ENCODE measurements at regions not wholly inside any gene's neighbourhood (a gene's known extent, or its start where the extent isn't known, plus 50 kb on each side); places are given as distances from the start of the nearest gene placed in this dataset.

GRCh38 chr12:127300075-127300474, 966.9 kb upstream of the TMEM132C start:
- no peak for DNase-seq (ENCODE audit: low spot score)

- no peak for DNase-seq (ENCODE audit: low spot score)
Measured at GRCh38 chr12:127300753-127301152, 966.2 kb upstream of the TMEM132C start.

GRCh38 chr12:127301876-127302275, 965.1 kb upstream of the TMEM132C start:
- DNase-seq (ENCODE audit: low spot score) = no peak

GRCh38 chr12:127304751-127305725, 961.9 kb upstream of the TMEM132C start:
- no peak for DNase-seq (ENCODE audit: low spot score)

- no peak for DNase-seq (ENCODE audit: low spot score)
Measured at GRCh38 chr12:127306604-127307215, 960.3 kb upstream of the TMEM132C start.

- DNase-seq (ENCODE audit: low spot score) = no peak
Measured at GRCh38 chr12:127307528-127307927, 959.4 kb upstream of the TMEM132C start.

GRCh38 chr12:127308148-127308547, 958.8 kb upstream of the TMEM132C start:
- no peak for DNase-seq (ENCODE audit: low spot score)

- no peak for DNase-seq (ENCODE audit: low spot score)
Measured at GRCh38 chr12:127310548-127310947, 956.4 kb upstream of the TMEM132C start.

GRCh38 chr12:127311720-127312364, 955.1 kb upstream of the TMEM132C start:
- no peak for DNase-seq (ENCODE audit: low spot score)

- no peak for DNase-seq (ENCODE audit: low spot score)
Measured at GRCh38 chr12:127324681-127325080, 942.3 kb upstream of the TMEM132C start.

- no peak for DNase-seq (ENCODE audit: low spot score)
Measured at GRCh38 chr12:127327986-127328385, 939.0 kb upstream of the TMEM132C start.

GRCh38 chr12:127328867-127329266, 938.1 kb upstream of the TMEM132C start:
- no peak for DNase-seq (ENCODE audit: low spot score)

GRCh38 chr12:127334365-127334764, 932.6 kb upstream of the TMEM132C start:
- DNase-seq (ENCODE audit: low spot score) = no peak

- no peak for DNase-seq (ENCODE audit: low spot score)
Measured at GRCh38 chr12:127334912-127335644, 931.9 kb upstream of the TMEM132C start.

- DNase-seq (ENCODE audit: low spot score) = no peak
Measured at GRCh38 chr12:127336416-127336815, 930.6 kb upstream of the TMEM132C start.

- DNase-seq (ENCODE audit: low spot score) = no peak
Measured at GRCh38 chr12:127339065-127339464, 927.9 kb upstream of the TMEM132C start.

- no peak for DNase-seq (ENCODE audit: low spot score)
Measured at GRCh38 chr12:127340381-127340780, 926.6 kb upstream of the TMEM132C start.

- DNase-seq (ENCODE audit: low spot score) = no peak
Measured at GRCh38 chr12:127342861-127343260, 924.1 kb upstream of the TMEM132C start.

GRCh38 chr12:127343940-127344339, 923.0 kb upstream of the TMEM132C start:
- no peak for DNase-seq (ENCODE audit: low spot score)

- no peak for DNase-seq (ENCODE audit: low spot score)
Measured at GRCh38 chr12:127351481-127352010, 915.4 kb upstream of the TMEM132C start.

- DNase-seq (ENCODE audit: low spot score) = no peak
Measured at GRCh38 chr12:127355061-127355841, 911.7 kb upstream of the TMEM132C start.
